Liver (tissue), 8 donors: ENCODE measurements at regions not wholly inside any gene's neighbourhood (a gene's known extent, or its start where the extent isn't known, plus 50 kb on each side); places are given as distances from the start of the nearest gene placed in this dataset.

Experiments used
- DNase-seq: peaks from one replicate; pipeline ENCODE4 v3.0.0-alpha.2; 2017; ENCODE audit warnings: low spot score
- H3K27ac ChIP-seq, 2 donors: one replicate each; pipeline ENCODE4 v1.7.0; 2013; ENCODE audit warnings: inconsistent platforms in 2 of 2, low read length in 2 of 2, control low read depth in 1 of 2, low read depth in 1 of 2, mild to moderate bottlenecking in 1 of 2
- H3K27me3 ChIP-seq, 4 donors: one replicate each; pipeline versions ENCODE4 v1.6.1 to v1.7.0; 2013; ENCODE audit warnings: low read length in 3 of 4, inconsistent platforms in 1 of 4, mild to moderate bottlenecking in 1 of 4, moderate library complexity in 1 of 4; ENCODE audit not compliant: control insufficient read depth in 4 of 4, insufficient read depth in 4 of 4
- H3K36me3 ChIP-seq, 4 donors: one replicate each; pipeline versions ENCODE4 v1.6.1 to v1.7.0; 2013; ENCODE audit warnings: low read length in 3 of 4, mild to moderate bottlenecking in 3 of 4, low read depth in 1 of 4, moderate library complexity in 1 of 4; ENCODE audit not compliant: control insufficient read depth in 4 of 4, insufficient read depth in 3 of 4
- H3K4me1 ChIP-seq, 4 donors: one replicate each; pipeline versions ENCODE4 v1.6.1 to v1.7.0; 2013; ENCODE audit warnings: low read length in 3 of 4, mild to moderate bottlenecking in 3 of 4, moderate library complexity in 1 of 4; ENCODE audit not compliant: control insufficient read depth in 4 of 4, insufficient read depth in 4 of 4
- H3K4me3 ChIP-seq, 3 donors: one replicate each; pipeline versions ENCODE4 v1.6.1 to v1.7.0; 2013; ENCODE audit warnings: low read length in 3 of 3, control low read depth in 1 of 3, low read depth in 1 of 3, mild to moderate bottlenecking in 1 of 3
- H3K9ac ChIP-seq, 2 donors: one replicate each; pipeline ENCODE4 v1.7.0; 2013; ENCODE audit warnings: low read length in 2 of 2, mild to moderate bottlenecking in 2 of 2, moderate library complexity in 2 of 2, control low read depth in 1 of 2, low read depth in 1 of 2
- H3K9me3 ChIP-seq, 4 donors: one replicate each; pipeline versions ENCODE4 v1.6.1 to v1.7.0; 2013; ENCODE audit warnings: low read length in 3 of 4; ENCODE audit not compliant: control insufficient read depth in 4 of 4
- EGR1 ChIP-seq, 2 donors: IDR thresholded peaks; 2 replicates each; pipeline ENCODE4 v1.6.1; 2016 to 2018; ENCODE audit warnings: antibody characterized with exemption in 2 of 2, low read depth in 2 of 2
- FOXA1 ChIP-seq: IDR thresholded peaks from 2 replicates; pipeline ENCODE4 v1.6.1; 2016; ENCODE audit warnings: antibody characterized with exemption
- FOXA2 ChIP-seq: IDR thresholded peaks from 2 replicates; pipeline ENCODE4 v1.6.1; 2016; ENCODE audit warnings: antibody characterized with exemption
- GABPA ChIP-seq, 2 donors: IDR thresholded peaks in 1 of 2; conservative IDR thresholded peaks in 1 of 2; 2 replicates each; pipeline ENCODE4 v1.6.1; 2016; ENCODE audit warnings: antibody characterized with exemption in 2 of 2, mild to moderate bottlenecking in 1 of 2, moderate library complexity in 1 of 2
- HNF4A ChIP-seq, 2 donors: conservative IDR thresholded peaks; 2 replicates each; pipeline ENCODE4 v1.6.1; 2016; ENCODE audit warnings: antibody characterized with exemption in 2 of 2, mild to moderate bottlenecking in 2 of 2
- HNF4G ChIP-seq: IDR thresholded peaks from 2 replicates; pipeline ENCODE4 v1.6.1; 2016; ENCODE audit warnings: antibody characterized with exemption
- JUND ChIP-seq, 2 donors: IDR thresholded peaks; 2 replicates each; pipeline ENCODE4 v1.6.1; 2016; ENCODE audit warnings: antibody characterized with exemption in 2 of 2
- NR2F2 ChIP-seq: IDR thresholded peaks from 2 replicates; pipeline ENCODE4 v1.6.1; 2016; ENCODE audit warnings: antibody characterized with exemption
- RAD21 ChIP-seq, 2 donors: IDR thresholded peaks; 2 replicates each; pipeline ENCODE4 v1.6.1; 2016; ENCODE audit warnings: antibody characterized with exemption in 2 of 2, mild to moderate bottlenecking in 2 of 2
- RXRA ChIP-seq, 2 donors: IDR thresholded peaks; 2 replicates each; pipeline ENCODE4 v1.6.1; 2017 to 2018; ENCODE audit warnings: antibody characterized with exemption in 2 of 2, mild to moderate bottlenecking in 1 of 2
- SP1 ChIP-seq: IDR thresholded peaks from 2 replicates; pipeline ENCODE4 v1.6.1; 2018; ENCODE audit warnings: antibody characterized with exemption, mild to moderate bottlenecking
- TAF1 ChIP-seq: conservative IDR thresholded peaks from 2 replicates; pipeline ENCODE4 v1.6.1; 2016; ENCODE audit warnings: antibody characterized with exemption, mild to moderate bottlenecking
- YY1 ChIP-seq: IDR thresholded peaks from 2 replicates; pipeline ENCODE4 v1.6.1; 2016; ENCODE audit warnings: antibody characterized with exemption, mild to moderate bottlenecking
- ZBTB33 ChIP-seq: IDR thresholded peaks from 2 replicates; pipeline ENCODE4 v1.6.1; 2016; ENCODE audit warnings: antibody characterized with exemption
- WGBS: extraction: QIAGEN DNeasy Blood & Tissue Kit; methylation state at CpG from one replicate; pipeline ENCODE4 v1.1.7; 2013; 5-methylcytosine and 5-hydroxymethylcytosine counted together
- TF ChIP-seq, protein P1 (sequence below): fragments of 150-350 bp; IDR thresholded peaks from 2 replicates; pipeline ENCODE4 v1.5.1; 2017; ENCODE audit warnings: improper control_type of control experiment, low read depth, low read length; ENCODE audit not compliant: missing input control
- TF ChIP-seq, protein P2 (sequence below): IDR thresholded peaks from 2 replicates; pipeline ENCODE4 v1.6.1; 2016; ENCODE audit warnings: antibody characterized with exemption
- TF ChIP-seq, protein P3 (sequence below): IDR thresholded peaks from 2 replicates; pipeline ENCODE4 v1.6.1; 2016; ENCODE audit warnings: antibody characterized with exemption
- donor health status: healthy.
- donor health status: healthy.
- donor health status: healthy.
- donor health status: healthy.
- donor health status: healthy.

- Histone ChIP-seq H3K9me3 (no peaks in the 10 kb centered on the region), H3K9ac (no peak overlapping the region), H3K27me3 (no peaks in the 10 kb centered on the region), H3K27ac (no peak overlapping the region), H3K36me3 (no peaks in the 10 kb centered on the region), H3K4me1 (peaks cover 0 to 1% (median 0%) of the 10 kb centered on the region in 4 donors), H3K4me3 (no peak overlapping the region)
- TF ChIP-seq, protein P1, sequence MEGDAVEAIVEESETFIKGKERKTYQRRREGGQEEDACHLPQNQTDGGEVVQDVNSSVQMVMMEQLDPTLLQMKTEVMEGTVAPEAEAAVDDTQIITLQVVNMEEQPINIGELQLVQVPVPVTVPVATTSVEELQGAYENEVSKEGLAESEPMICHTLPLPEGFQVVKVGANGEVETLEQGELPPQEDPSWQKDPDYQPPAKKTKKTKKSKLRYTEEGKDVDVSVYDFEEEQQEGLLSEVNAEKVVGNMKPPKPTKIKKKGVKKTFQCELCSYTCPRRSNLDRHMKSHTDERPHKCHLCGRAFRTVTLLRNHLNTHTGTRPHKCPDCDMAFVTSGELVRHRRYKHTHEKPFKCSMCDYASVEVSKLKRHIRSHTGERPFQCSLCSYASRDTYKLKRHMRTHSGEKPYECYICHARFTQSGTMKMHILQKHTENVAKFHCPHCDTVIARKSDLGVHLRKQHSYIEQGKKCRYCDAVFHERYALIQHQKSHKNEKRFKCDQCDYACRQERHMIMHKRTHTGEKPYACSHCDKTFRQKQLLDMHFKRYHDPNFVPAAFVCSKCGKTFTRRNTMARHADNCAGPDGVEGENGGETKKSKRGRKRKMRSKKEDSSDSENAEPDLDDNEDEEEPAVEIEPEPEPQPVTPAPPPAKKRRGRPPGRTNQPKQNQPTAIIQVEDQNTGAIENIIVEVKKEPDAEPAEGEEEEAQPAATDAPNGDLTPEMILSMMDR = peak; percentile 42
- TF ChIP-seq RAD21 (IDR thresholded peaks at IDR 0.05) (peak; percentile 75 to 77), SP1 (no peak)
- TF ChIP-seq, protein P2, sequence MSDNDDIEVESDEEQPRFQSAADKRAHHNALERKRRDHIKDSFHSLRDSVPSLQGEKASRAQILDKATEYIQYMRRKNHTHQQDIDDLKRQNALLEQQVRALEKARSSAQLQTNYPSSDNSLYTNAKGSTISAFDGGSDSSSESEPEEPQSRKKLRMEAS = no peak
- no peak for DNase-seq
- WGBS = 32% methylated on average over 8 of the region's 8 CpGs
Observed at GRCh38 chr1:195345149-195345548, 1263.1 kb downstream of the KCNT2 start.

GRCh38 chr1:195337646-195338045 is 1270.6 kb downstream of the KCNT2 start:
- DNase-seq = no peak
- H3K36me3 ChIP-seq = no peaks in the 10 kb centered on the region
- H3K4me1 ChIP-seq = no peaks in the 10 kb centered on the region

DNA sequence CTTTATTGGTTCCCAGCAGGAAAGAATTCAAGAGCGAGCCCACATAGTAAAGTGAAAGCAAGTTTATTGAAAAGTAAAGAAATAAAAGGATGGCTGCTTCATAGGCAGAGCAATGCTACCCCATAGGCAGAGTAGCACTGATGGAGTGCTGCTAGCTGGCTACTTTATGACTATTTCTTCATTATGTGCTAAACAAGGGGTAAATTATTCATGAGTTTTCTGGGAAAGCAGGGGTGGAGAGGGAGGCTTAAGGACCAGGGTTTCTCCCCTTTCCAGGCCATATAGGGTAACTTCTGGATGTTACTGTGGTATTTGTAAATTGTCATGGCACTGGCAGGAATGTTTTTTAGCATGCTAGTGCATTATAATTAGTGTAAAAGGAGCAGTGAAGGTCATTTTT is 1271.4 kb downstream of the KCNT2 start:
- H3K4me1 ChIP-seq = no peaks in the 10 kb centered on the region
- no peaks in the 10 kb centered on the region for H3K9me3 ChIP-seq
- DNase-seq = no peak
- H3K4me3 ChIP-seq = no peak overlapping the region
- H3K27ac ChIP-seq = no peak overlapping the region
- H3K27me3 ChIP-seq = no peaks in the 10 kb centered on the region
- TF ChIP-seq GABPA (IDR thresholded peaks at IDR 0.05 in 1 of 2, conservative IDR thresholded peaks at IDR 0.05 in 1 of 2) = no peak
- TF ChIP-seq RAD21 (IDR thresholded peaks at IDR 0.05) = no peak
- TF ChIP-seq YY1 = no peak
- no peak for TF ChIP-seq NR2F2
- no peak for TF ChIP-seq EGR1 (IDR thresholded peaks at IDR 0.05; ENCODE audit: low read depth in 2 of 2)
- TF ChIP-seq FOXA1 = no peak
- TF ChIP-seq JUND (IDR thresholded peaks at IDR 0.05) = no peak
- TF ChIP-seq, protein P3, sequence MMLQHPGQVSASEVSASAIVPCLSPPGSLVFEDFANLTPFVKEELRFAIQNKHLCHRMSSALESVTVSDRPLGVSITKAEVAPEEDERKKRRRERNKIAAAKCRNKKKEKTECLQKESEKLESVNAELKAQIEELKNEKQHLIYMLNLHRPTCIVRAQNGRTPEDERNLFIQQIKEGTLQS = no peak
- TF ChIP-seq HNF4G = no peak
- TF ChIP-seq HNF4A (conservative IDR thresholded peaks at IDR 0.05) = no peak
- no peak for TF ChIP-seq SP1
- TF ChIP-seq ZBTB33 = no peak
- 90% methylated on average over 1 of the region's 1 CpG for WGBS
- no peak overlapping the region for H3K9ac ChIP-seq
- H3K36me3 ChIP-seq = no peaks in the 10 kb centered on the region

More at GRCh38 chr1:195337646-195338045, 1270.6 kb downstream of the KCNT2 start:
- Histone ChIP-seq H3K4me3 (no peak overlapping the region), H3K9me3 (no peaks in the 10 kb centered on the region), H3K27ac (no peak overlapping the region), H3K9ac (no peak overlapping the region), H3K27me3 (no peaks in the 10 kb centered on the region)
- no peak for TF ChIP-seq RXRA (IDR thresholded peaks at IDR 0.05)
- no peak for TF ChIP-seq RAD21 (IDR thresholded peaks at IDR 0.05)
- TF ChIP-seq FOXA1 = no peak
- TF ChIP-seq FOXA2 = no peak
- TF ChIP-seq, protein P3 = no peak
- TF ChIP-seq, protein P2 = no peak
- TF ChIP-seq HNF4G = no peak
- TF ChIP-seq GABPA (IDR thresholded peaks at IDR 0.05 in 1 of 2, conservative IDR thresholded peaks at IDR 0.05 in 1 of 2) = no peak
- no peak for TF ChIP-seq NR2F2
- no peak for TF ChIP-seq TAF1
